K562 (cell line): ENCODE measurements at regions not wholly inside any gene's neighbourhood (a gene's known extent, or its start where the extent isn't known, plus 50 kb on each side); places are given as distances from the start of the nearest gene placed in this dataset.

Experiments
- TF ChIP-seq, protein P1 (sequence below), 3 experiments: IDR thresholded peaks in 2 of 3; conservative IDR thresholded peaks in 1 of 3; 2 replicates each; pipeline ENCODE4 v1.5.1; 2011 to 2012; ENCODE audit warnings: low read length in 3 of 3, mild to moderate bottlenecking in 3 of 3, control low read depth in 2 of 3, improper control_type of control experiment in 1 of 3, inconsistent platforms in 1 of 3, low read depth in 1 of 3, mixed read lengths in 1 of 3, moderate library complexity in 1 of 3; ENCODE audit not compliant: insufficient read depth in 2 of 3
- TF ChIP-seq, protein P2 (sequence below): fragments of 250-450 bp; sonication (Bioruptor Pico); IDR thresholded peaks from 2 replicates; pipeline ENCODE4 v1.8.0; 2021; ENCODE audit warnings: moderate library complexity, mild to moderate bottlenecking, inconsistent platforms
- TF ChIP-seq, protein P3 (sequence below): IDR thresholded peaks from 2 replicates; pipeline ENCODE4 v1.6.1; 2012; ENCODE audit warnings: low read depth, low read length, improper control_type of control experiment, borderline replicate concordance

DNA sequence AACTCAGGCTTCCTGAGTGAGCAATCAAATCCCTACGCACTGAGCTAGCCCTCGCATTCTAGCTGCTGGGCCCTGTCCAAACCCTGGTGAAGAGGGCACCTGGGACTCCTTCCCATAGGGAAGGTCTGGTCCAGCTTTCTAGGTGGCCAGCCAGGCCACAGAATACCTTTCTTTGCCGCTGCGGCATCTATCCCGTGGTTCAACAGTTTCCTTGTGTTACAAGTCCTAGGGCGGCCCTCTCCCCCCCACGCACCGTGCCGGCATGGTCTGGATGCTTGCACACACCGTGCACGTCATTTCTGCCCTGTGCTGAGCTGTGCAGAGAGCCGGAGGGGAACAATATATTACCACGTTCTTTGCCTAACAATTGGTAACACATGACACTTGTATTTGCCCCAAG, 164.6 kb upstream of the TSHZ3 start:
- TF ChIP-seq, protein P1, sequence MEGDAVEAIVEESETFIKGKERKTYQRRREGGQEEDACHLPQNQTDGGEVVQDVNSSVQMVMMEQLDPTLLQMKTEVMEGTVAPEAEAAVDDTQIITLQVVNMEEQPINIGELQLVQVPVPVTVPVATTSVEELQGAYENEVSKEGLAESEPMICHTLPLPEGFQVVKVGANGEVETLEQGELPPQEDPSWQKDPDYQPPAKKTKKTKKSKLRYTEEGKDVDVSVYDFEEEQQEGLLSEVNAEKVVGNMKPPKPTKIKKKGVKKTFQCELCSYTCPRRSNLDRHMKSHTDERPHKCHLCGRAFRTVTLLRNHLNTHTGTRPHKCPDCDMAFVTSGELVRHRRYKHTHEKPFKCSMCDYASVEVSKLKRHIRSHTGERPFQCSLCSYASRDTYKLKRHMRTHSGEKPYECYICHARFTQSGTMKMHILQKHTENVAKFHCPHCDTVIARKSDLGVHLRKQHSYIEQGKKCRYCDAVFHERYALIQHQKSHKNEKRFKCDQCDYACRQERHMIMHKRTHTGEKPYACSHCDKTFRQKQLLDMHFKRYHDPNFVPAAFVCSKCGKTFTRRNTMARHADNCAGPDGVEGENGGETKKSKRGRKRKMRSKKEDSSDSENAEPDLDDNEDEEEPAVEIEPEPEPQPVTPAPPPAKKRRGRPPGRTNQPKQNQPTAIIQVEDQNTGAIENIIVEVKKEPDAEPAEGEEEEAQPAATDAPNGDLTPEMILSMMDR (IDR thresholded peaks at IDR 0.05 in 2 of 3, conservative IDR thresholded peaks at IDR 0.05 in 1 of 3; ENCODE audit: insufficient read depth in 2 of 3, low read depth in 1 of 3, low read length in 3 of 3): no peak
- TF ChIP-seq, protein P2, sequence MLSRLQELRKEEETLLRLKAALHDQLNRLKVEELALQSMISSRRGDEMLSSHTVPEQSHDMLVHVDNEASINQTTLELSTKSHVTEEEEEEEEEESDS (CRISPR knock-in tag): no peak
- TF ChIP-seq, protein P3, sequence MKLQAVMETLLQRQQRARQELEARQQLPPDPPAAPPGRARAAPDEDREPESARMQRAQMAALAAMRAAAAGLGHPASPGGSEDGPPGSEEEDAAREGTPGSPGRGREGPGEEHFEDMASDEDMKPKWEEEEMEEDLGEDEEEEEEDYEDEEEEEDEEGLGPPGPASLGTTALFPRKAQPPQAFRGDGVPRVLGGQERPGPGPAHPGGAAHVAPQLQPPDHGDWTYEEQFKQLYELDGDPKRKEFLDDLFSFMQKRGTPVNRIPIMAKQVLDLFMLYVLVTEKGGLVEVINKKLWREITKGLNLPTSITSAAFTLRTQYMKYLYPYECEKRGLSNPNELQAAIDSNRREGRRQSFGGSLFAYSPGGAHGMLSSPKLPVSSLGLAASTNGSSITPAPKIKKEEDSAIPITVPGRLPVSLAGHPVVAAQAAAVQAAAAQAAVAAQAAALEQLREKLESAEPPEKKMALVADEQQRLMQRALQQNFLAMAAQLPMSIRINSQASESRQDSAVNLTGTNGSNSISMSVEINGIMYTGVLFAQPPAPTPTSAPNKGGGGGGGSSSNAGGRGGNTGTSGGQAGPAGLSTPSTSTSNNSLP: no peak
